IPS-NIHi7 (cell line): ENCODE measurements at regions not wholly inside any gene's neighbourhood (a gene's known extent, or its start where the extent isn't known, plus 50 kb on each side); places are given as distances from the start of the nearest gene placed in this dataset.

Experiments
- DNase-seq: peaks from one replicate; pipeline ENCODE4 v3.0.0; 2012; ENCODE audit warnings: mixed read lengths; ENCODE audit errors: extremely low spot score

- peak; percentile 36 for DNase-seq
Observed at GRCh38 chr10:123451618-123452245, 214.4 kb upstream of the GPR26 start.

- no peak for DNase-seq
Observed at GRCh38 chr10:123454987-123455386, 211.2 kb upstream of the GPR26 start.

- no peak for DNase-seq
Observed at GRCh38 chr10:123455861-123456260, 210.3 kb upstream of the GPR26 start.

GRCh38 chr10:123458933-123459332 lies 207.2 kb upstream of the GPR26 start:
- DNase-seq, result no peak

GRCh38 chr10:123459371-123460091 lies 206.6 kb upstream of the GPR26 start:
- DNase-seq, result peak; percentile 31

- DNase-seq, result no peak
Observed at GRCh38 chr10:123462246-123462645, 203.9 kb upstream of the GPR26 start.

- DNase-seq, result no peak
Observed at GRCh38 chr10:123462756-123463155, 203.4 kb upstream of the GPR26 start.

GRCh38 chr10:123463181-123463580 lies 203.0 kb upstream of the GPR26 start:
- no peak for DNase-seq

- DNase-seq, result no peak
Observed at GRCh38 chr10:123463698-123464097, 202.5 kb upstream of the GPR26 start.

GRCh38 chr10:123464430-123465323 lies 201.5 kb upstream of the GPR26 start:
- no peak for DNase-seq

- DNase-seq, result no peak
Observed at GRCh38 chr10:123470336-123470921, 195.7 kb upstream of the GPR26 start.

GRCh38 chr10:123471811-123472210 lies 194.3 kb upstream of the GPR26 start:
- DNase-seq, result no peak

GRCh38 chr10:123472606-123473005 lies 193.5 kb upstream of the GPR26 start:
- DNase-seq, result peak; percentile 85

- no peak for DNase-seq
Observed at GRCh38 chr10:123474700-123475099, 191.5 kb upstream of the GPR26 start.

- DNase-seq, result no peak
Observed at GRCh38 chr10:123475466-123475865, 190.7 kb upstream of the GPR26 start.

- DNase-seq, result no peak
Observed at GRCh38 chr10:123478116-123478515, 188.0 kb upstream of the GPR26 start.

- no peak for DNase-seq
Observed at GRCh38 chr10:123479640-123480039, 186.5 kb upstream of the GPR26 start.

- DNase-seq, result no peak
Observed at GRCh38 chr10:123480344-123480743, 185.8 kb upstream of the GPR26 start.

- no peak for DNase-seq
Observed at GRCh38 chr10:123480845-123481244, 185.3 kb upstream of the GPR26 start.

GRCh38 chr10:123484722-123485121 lies 181.4 kb upstream of the GPR26 start:
- no peak for DNase-seq

GRCh38 chr10:123485341-123485960 lies 180.7 kb upstream of the GPR26 start:
- DNase-seq, result no peak

- DNase-seq, result no peak
Observed at GRCh38 chr10:123488436-123488835, 177.7 kb upstream of the GPR26 start.
